Neural progenitor cell (in vitro differentiated cells): ENCODE measurements at regions not wholly inside any gene's neighbourhood (a gene's known extent, or its start where the extent isn't known, plus 50 kb on each side); places are given as distances from the start of the nearest gene placed in this dataset.
A peak's percentile ranks its signal among the peaks of the same experiment; 100 is the strongest.

Source experiments
- DNase-seq: peaks from one replicate; pipeline ENCODE4 v3.0.0-alpha.2; 2016; ENCODE audit warnings: low spot score
- H2AFZ ChIP-seq: fragments of 200-600 bp; sonication (generic); replicated peaks from 2 replicates; pipeline ENCODE4 v1.6.1; 2016; ENCODE audit warnings: antibody characterized with exemption
- H3F3A ChIP-seq: fragments of 200-600 bp; sonication (generic); 2 replicates; pipeline ENCODE4 v1.6.1; 2016; ENCODE audit warnings: antibody characterized with exemption, low read depth
- H3K27ac ChIP-seq: fragments of 200-600 bp; sonication (generic); 2 replicates; pipeline ENCODE4 v1.5.1; 2016; ENCODE audit warnings: mild to moderate bottlenecking
- H3K27me3 ChIP-seq: fragments of 200-600 bp; sonication (generic); 2 replicates; pipeline ENCODE4 v1.6.1; 2016; ENCODE audit warnings: mild to moderate bottlenecking, moderate library complexity
- H3K36me3 ChIP-seq: fragments of 200-600 bp; sonication (generic); 2 replicates; pipeline ENCODE4 v1.5.1; 2016
- H3K4me1 ChIP-seq: fragments of 200-600 bp; sonication (generic); 2 replicates; pipeline ENCODE4 v1.6.1; 2016; ENCODE audit warnings: mixed run types
- H3K4me2 ChIP-seq: fragments of 200-600 bp; sonication (generic); 2 replicates; pipeline ENCODE4 v1.6.1; 2016
- H3K4me3 ChIP-seq: fragments of 200-600 bp; sonication (generic); 2 replicates; pipeline ENCODE4 v1.5.1; 2016
- H3K79me2 ChIP-seq: fragments of 200-600 bp; sonication (generic); 2 replicates; pipeline ENCODE4 v1.6.1; 2016; ENCODE audit warnings: low read depth
- H3K9ac ChIP-seq: fragments of 200-600 bp; sonication (generic); 2 replicates; pipeline ENCODE4 v1.6.1; 2016
- H3K9me3 ChIP-seq: fragments of 200-600 bp; sonication (generic); 2 replicates; pipeline ENCODE4 v1.5.1; 2016; ENCODE audit warnings: low read depth
- H4K20me1 ChIP-seq: fragments of 200-600 bp; sonication (generic); 2 replicates; pipeline ENCODE4 v1.6.1; 2016; ENCODE audit warnings: low read depth
- H3K27ac Mint-ChIP-seq: 3 replicates; pipeline ENCODE4 v1.8.0; 2021; ENCODE audit warnings: mixed read lengths
- H3K27me3 Mint-ChIP-seq: 2 replicates; pipeline ENCODE4 v1.8.0; 2022; ENCODE audit warnings: low read depth, mild to moderate bottlenecking, inconsistent platforms, moderate library complexity, mixed read lengths; ENCODE audit not compliant: insufficient read depth
- H3K36me3 Mint-ChIP-seq: 3 replicates; pipeline ENCODE4 v1.8.0; 2021; ENCODE audit warnings: mixed read lengths
- H3K4me1 Mint-ChIP-seq: 3 replicates; pipeline ENCODE4 v1.8.0; 2021; ENCODE audit warnings: mixed read lengths
- H3K4me3 Mint-ChIP-seq: 3 replicates; pipeline ENCODE4 v1.8.0; 2021; ENCODE audit warnings: mild to moderate bottlenecking, moderate library complexity, mixed read lengths
- H3K9me3 Mint-ChIP-seq: 3 replicates; pipeline ENCODE4 v1.8.0; 2020; ENCODE audit warnings: mixed read lengths
- EZH2 ChIP-seq: fragments of 200-600 bp; sonication (generic); IDR thresholded peaks from 2 replicates; pipeline ENCODE4 v1.6.1; 2017; ENCODE audit warnings: antibody characterized with exemption, mild to moderate bottlenecking, moderate library complexity
- EZH2phosphoT487 ChIP-seq: fragments of 200-600 bp; sonication (generic); IDR thresholded peaks from 2 replicates; pipeline ENCODE4 v1.6.1; 2017; ENCODE audit warnings: antibody characterized with exemption
- TF ChIP-seq, protein P1 (sequence below): fragments of 200-600 bp; sonication (generic); IDR thresholded peaks from 2 replicates; pipeline ENCODE4 v1.5.1; 2017; ENCODE audit warnings: antibody characterized with exemption, mild to moderate bottlenecking

DNA sequence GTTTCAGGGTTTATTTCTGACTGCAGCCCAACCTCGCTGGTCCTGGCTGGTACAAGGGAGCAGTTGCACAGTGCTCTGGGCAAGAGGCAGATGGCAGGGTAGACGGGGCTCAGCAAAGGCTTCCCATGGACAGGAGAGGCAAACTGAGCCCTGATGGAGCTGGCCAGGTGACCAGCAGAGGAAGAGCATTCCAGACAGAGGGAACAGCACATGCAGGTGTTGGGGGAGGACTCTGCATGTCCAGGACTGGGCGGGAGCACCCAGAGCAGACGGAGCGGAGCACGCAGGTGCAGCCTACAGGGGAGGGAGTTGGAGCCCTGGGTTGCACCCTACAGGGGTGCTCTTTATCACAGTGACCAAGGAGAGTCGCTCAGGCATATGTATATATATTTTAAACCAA is 285.3 kb downstream of the FOXL1 start:
- no peaks in the 10 kb centered on the region for H3K27me3 ChIP-seq
- H3K36me3 Mint-ChIP-seq: no peaks in the 10 kb centered on the region
- H3K4me3 ChIP-seq: no peak overlapping the region
- H3K9me3 Mint-ChIP-seq: no peaks in the 10 kb centered on the region
- H3F3A ChIP-seq: no peaks in the 10 kb centered on the region
- H3K79me2 ChIP-seq: no peaks in the 10 kb centered on the region
- no peak overlapping the region for H3K9ac ChIP-seq
- H3K4me1 ChIP-seq: no peaks in the 10 kb centered on the region
- H2AFZ ChIP-seq: no peak overlapping the region
- peaks cover 16% of the 10 kb centered on the region for H3K27me3 Mint-ChIP-seq
- TF ChIP-seq, protein P1, sequence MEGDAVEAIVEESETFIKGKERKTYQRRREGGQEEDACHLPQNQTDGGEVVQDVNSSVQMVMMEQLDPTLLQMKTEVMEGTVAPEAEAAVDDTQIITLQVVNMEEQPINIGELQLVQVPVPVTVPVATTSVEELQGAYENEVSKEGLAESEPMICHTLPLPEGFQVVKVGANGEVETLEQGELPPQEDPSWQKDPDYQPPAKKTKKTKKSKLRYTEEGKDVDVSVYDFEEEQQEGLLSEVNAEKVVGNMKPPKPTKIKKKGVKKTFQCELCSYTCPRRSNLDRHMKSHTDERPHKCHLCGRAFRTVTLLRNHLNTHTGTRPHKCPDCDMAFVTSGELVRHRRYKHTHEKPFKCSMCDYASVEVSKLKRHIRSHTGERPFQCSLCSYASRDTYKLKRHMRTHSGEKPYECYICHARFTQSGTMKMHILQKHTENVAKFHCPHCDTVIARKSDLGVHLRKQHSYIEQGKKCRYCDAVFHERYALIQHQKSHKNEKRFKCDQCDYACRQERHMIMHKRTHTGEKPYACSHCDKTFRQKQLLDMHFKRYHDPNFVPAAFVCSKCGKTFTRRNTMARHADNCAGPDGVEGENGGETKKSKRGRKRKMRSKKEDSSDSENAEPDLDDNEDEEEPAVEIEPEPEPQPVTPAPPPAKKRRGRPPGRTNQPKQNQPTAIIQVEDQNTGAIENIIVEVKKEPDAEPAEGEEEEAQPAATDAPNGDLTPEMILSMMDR: no peak
- no peak for TF ChIP-seq EZH2
- no peak for TF ChIP-seq EZH2phosphoT487
- no peak for DNase-seq
- H3K9me3 ChIP-seq: no peaks in the 10 kb centered on the region
- peaks cover 8% of the 10 kb centered on the region for H3K4me1 Mint-ChIP-seq
- H3K27ac Mint-ChIP-seq: no peak overlapping the region
- no peak overlapping the region for H3K27ac ChIP-seq
- H3K4me3 Mint-ChIP-seq: peak overlapping the region; percentile 42
- H4K20me1 ChIP-seq: no peaks in the 10 kb centered on the region
- no peaks in the 10 kb centered on the region for H3K36me3 ChIP-seq
- no peak overlapping the region for H3K4me2 ChIP-seq

DNA sequence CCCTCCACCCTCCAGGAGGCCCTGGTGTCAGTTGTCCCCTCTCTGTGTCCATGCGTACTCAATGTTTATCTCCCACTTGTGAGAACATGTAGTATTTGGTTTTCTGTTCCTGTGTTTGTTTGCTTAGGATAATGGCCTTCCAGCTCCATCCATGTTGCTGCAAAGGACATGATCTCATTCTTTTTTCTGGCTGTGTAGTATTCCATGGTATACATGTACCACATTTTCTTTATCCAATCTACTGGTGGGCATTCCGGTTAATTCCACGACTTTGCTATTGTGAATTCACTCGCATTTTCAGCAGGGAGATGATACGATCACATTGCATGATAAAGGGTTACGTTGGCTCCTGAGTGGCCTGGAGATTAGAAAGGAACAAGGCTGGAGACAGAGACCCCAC is 286.2 kb downstream of the FOXL1 start:
- Histone ChIP-seq H3K27me3 (no peaks in the 10 kb centered on the region), H3K4me1 (peaks cover 5% of the 10 kb centered on the region), H3K9ac (no peak overlapping the region), H3F3A (no peaks in the 10 kb centered on the region), H2AFZ (no peak overlapping the region), H3K4me3 (no peak overlapping the region), H3K79me2 (no peaks in the 10 kb centered on the region), H4K20me1 (no peaks in the 10 kb centered on the region), H3K9me3 (no peaks in the 10 kb centered on the region), H3K4me2 (no peak overlapping the region), H3K27ac (no peak overlapping the region), H3K36me3 (no peaks in the 10 kb centered on the region)
- TF ChIP-seq, protein P1: no peak
- TF ChIP-seq EZH2: no peak
- TF ChIP-seq EZH2phosphoT487: no peak
- H3K36me3 Mint-ChIP-seq: no peaks in the 10 kb centered on the region
- peaks cover 11% of the 10 kb centered on the region for H3K4me1 Mint-ChIP-seq
- no peak for DNase-seq
- H3K9me3 Mint-ChIP-seq: no peaks in the 10 kb centered on the region
- H3K4me3 Mint-ChIP-seq: no peak overlapping the region
- H3K27ac Mint-ChIP-seq: no peak overlapping the region
- H3K27me3 Mint-ChIP-seq: peaks cover 15% of the 10 kb centered on the region

DNA sequence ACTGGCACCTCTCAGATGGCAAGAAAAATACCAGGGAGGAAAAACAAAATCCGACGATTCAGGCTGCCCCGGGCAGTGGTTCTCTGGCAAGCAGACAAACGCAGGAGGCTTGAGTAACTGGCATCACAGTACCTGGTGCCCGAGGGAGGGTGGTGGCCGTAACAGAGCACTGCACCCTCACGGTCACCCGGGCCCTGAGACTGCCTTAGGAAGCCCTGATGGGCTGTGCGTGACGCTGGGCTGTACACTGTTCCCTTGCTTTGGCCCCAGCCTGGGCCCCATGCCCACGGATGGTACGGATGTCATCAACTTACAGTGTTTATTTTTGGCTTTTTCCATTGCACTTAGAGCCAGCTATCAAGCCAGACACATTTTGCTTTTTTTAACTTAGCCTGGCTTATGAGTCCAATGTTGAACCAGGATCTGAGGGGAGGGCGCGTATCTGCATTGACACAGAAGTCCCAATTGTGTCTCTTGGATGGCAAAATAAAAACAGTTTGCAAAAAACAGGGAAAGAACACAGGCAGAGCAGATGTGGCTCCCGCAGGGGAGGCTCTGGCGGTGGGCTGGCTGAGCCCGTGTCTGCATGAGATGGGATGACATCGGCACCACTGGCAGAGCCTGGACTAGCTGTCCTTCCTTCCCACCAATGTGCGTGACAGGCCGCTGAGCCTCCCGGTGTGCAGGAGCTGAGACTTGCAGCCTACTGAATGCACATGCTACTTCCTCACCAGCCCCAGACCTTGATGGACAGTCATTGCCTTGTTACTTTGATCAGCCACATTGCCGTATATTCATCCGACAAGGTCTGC is 287.7 kb downstream of the FOXL1 start:
- Histone ChIP-seq H3K4me3 (no peak overlapping the region), H4K20me1 (no peaks in the 10 kb centered on the region), H2AFZ (no peak overlapping the region), H3F3A (no peaks in the 10 kb centered on the region), H3K9ac (no peak overlapping the region), H3K36me3 (no peaks in the 10 kb centered on the region), H3K27ac (no peak overlapping the region), H3K4me1 (peaks cover 5% of the 10 kb centered on the region), H3K79me2 (no peaks in the 10 kb centered on the region), H3K4me2 (no peak overlapping the region), H3K9me3 (no peaks in the 10 kb centered on the region), H3K27me3 (no peaks in the 10 kb centered on the region)
- H3K27ac Mint-ChIP-seq: peak overlapping the region; percentile 57
- no peak overlapping the region for H3K4me3 Mint-ChIP-seq
- DNase-seq: no peak
- no peaks in the 10 kb centered on the region for H3K36me3 Mint-ChIP-seq
- H3K4me1 Mint-ChIP-seq: peaks cover 11% of the 10 kb centered on the region
- H3K27me3 Mint-ChIP-seq: peaks cover 18% of the 10 kb centered on the region
- H3K9me3 Mint-ChIP-seq: no peaks in the 10 kb centered on the region
- TF ChIP-seq EZH2phosphoT487 (no peak), EZH2 (no peak)
- TF ChIP-seq, protein P1: no peak
